NB4 (cell line): ENCODE measurements at regions not wholly inside any gene's neighbourhood (a gene's known extent, or its start where the extent isn't known, plus 50 kb on each side); places are given as distances from the start of the nearest gene placed in this dataset.
"Not testable (repeated sequence)": the region's sequence is repeated elsewhere in the genome, so short reads cannot be mapped to it uniquely, and the experiment has no call there.

Source experiments
- DNase-seq: peaks from one replicate; pipeline ENCODE4 v3.0.0; 2010; ENCODE audit warnings: low read depth
- H3K4me3 ChIP-seq: one replicate; pipeline ENCODE4 v1.5.1; 2011; ENCODE audit warnings: mild to moderate bottlenecking, low read depth, low read length, moderate library complexity
- MYC ChIP-seq: IDR thresholded peaks from 2 replicates; pipeline ENCODE4 v1.6.1; 2011; ENCODE audit warnings: low read depth, low read length
- POLR2A ChIP-seq: IDR thresholded peaks from 2 replicates; pipeline ENCODE4 v1.6.1; 2011; ENCODE audit warnings: mild to moderate bottlenecking; ENCODE audit not compliant: insufficient read length; ENCODE audit errors: extremely low read depth
- TF ChIP-seq, protein P1 (sequence below): IDR thresholded peaks from one replicate; pipeline ENCODE4 v1.5.1; 2012; ENCODE audit warnings: low read depth, low read length
- TF ChIP-seq, protein P2 (sequence below): IDR thresholded peaks from 2 replicates; pipeline ENCODE4 v1.6.1; 2011; ENCODE audit warnings: low read depth, low read length

DNA sequence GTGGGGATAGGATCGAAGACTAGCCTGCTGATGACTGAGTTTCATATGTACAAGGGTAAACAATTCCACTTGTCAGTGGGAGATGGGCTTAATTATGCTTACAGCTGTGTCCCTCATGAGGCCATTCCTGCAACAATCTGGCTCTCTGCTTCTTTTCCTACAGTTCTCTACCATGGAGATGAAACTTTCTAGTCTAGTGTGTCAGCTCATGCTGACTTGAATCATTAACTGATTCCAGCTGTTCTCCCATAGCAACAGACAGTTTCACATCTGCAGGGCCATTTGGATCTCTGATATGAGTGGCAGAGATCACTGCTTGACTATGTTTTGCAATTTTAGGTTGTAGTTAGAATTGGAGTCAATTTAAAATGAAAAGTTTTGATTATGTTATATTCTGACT lies 1251.7 kb upstream of the RAG2 start:
- no peak for DNase-seq
- no peak overlapping the region for H3K4me3 ChIP-seq
- TF ChIP-seq POLR2A (no peak), MYC (no peak)
- TF ChIP-seq, protein P1, sequence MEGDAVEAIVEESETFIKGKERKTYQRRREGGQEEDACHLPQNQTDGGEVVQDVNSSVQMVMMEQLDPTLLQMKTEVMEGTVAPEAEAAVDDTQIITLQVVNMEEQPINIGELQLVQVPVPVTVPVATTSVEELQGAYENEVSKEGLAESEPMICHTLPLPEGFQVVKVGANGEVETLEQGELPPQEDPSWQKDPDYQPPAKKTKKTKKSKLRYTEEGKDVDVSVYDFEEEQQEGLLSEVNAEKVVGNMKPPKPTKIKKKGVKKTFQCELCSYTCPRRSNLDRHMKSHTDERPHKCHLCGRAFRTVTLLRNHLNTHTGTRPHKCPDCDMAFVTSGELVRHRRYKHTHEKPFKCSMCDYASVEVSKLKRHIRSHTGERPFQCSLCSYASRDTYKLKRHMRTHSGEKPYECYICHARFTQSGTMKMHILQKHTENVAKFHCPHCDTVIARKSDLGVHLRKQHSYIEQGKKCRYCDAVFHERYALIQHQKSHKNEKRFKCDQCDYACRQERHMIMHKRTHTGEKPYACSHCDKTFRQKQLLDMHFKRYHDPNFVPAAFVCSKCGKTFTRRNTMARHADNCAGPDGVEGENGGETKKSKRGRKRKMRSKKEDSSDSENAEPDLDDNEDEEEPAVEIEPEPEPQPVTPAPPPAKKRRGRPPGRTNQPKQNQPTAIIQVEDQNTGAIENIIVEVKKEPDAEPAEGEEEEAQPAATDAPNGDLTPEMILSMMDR = no peak
- TF ChIP-seq, protein P2, sequence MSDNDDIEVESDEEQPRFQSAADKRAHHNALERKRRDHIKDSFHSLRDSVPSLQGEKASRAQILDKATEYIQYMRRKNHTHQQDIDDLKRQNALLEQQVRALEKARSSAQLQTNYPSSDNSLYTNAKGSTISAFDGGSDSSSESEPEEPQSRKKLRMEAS = no peak

DNA sequence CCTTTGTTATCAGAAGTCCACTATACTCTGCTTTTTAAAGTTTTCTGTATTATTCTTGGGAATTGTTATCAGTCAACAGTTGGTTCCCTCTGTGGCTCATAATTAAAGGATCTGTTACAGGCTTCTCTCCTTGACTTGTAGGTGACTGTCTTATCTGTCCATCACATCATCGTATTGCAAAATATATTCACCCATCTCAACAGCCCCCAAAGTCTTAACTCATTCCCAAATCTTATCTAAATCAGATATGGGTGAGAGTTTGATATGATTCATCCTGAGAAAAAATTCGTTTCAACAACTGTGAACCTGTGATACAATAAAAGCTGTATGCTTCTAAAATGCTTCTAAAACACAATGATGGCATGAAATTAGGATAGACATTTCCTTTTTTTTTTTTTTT lies 1245.6 kb upstream of the RAG2 start:
- H3K4me3 ChIP-seq = no peak overlapping the region
- TF ChIP-seq, protein P2 = no peak
- TF ChIP-seq, protein P1 = no peak
- TF ChIP-seq POLR2A (no peak), MYC (no peak)
- no peak for DNase-seq

DNA sequence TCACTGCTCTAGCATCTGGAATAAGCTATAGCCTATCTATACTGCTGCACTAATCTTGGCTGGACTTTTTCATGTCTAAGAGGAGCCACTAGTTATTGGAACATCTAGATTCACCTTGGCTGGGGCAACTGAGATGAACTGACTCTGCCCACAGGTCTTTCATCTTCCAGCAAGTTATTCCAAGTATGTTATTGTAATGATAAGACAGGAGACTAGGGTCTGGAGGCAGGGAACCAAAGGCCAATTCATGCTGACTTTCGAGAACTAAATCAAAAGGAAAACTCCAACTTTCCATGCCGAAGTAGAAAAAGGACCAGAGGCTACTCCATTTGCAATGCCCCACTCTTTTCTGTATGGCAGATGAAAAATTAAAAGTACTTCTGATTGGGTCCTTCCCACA lies 1243.0 kb upstream of the RAG2 start:
- TF ChIP-seq MYC (no peak), POLR2A (no peak)
- TF ChIP-seq, protein P1 = no peak
- TF ChIP-seq, protein P2 = no peak
- no peak for DNase-seq
- no peak overlapping the region for H3K4me3 ChIP-seq

DNA sequence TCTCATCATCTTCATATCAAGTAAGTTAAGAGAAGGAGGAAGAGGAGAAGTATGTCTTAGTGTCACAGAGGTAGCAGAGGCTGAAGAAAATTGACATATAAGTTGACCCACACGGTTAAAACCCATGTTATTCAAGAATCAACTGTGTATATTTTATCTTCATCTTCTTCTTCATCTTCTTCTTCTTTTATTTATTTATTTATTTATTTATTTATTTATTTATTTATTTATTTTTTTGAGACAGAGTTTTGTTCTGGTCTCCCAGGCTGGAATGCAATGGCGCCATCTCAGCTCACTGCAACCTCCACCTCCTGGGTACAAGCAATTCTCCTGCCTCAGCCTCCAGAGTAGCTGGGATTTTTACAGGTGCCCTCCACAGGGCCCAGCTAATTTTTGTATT lies 1242.3 kb upstream of the RAG2 start:
- not testable (repeated sequence) for DNase-seq, H3K4me3 ChIP-seq

DNA sequence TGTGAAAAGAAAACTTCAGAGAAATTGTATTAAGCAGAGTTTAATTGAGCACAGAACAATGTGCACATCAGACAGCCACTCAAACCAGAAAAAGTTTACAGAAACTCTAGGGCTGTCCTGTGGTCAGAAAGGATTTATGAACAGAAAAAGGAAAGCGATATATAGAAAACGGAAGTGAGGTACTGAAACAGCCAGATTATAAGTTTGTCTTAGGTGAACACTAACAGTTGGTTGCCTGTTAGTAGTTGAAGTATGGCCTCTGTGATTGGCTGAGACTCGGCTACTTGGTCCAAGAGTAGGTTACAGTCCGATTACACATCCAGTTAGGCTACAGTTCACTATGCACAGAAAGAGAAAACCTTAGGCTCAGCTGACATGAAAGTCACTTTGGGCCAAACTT lies 1232.5 kb upstream of the RAG2 start:
- no peak for DNase-seq
- TF ChIP-seq POLR2A (no peak), MYC (no peak)
- TF ChIP-seq, protein P2 = no peak
- TF ChIP-seq, protein P1 = no peak
- no peak overlapping the region for H3K4me3 ChIP-seq

DNA sequence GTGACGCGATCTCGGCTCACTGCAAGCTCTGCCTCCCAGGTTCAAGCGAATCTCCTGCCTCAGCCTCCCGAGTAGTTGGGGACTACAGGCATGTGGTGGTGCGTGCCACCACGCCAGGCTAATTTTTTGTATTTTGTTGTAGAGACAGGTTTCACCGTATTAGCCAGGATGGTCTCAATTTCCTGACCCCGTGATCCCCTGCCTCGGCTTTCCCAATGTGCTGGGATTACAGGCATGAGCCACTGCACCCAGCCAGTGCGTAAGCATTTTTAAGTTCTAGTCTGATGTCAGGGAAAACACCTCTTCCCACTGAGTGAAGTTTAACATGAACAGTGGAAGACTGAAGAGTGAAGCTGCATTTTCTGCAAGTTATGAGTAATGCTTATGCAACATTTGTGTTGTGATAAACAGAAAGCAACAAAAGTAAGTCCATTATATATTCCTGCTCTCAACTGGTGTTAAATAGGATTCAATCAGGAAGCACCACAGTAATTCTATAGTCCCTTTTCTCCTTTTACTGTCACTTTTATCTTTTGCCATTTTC lies 1219.8 kb upstream of the RAG2 start:
- no peak for TF ChIP-seq MYC
- TF ChIP-seq, protein P2 = no peak
- no peak for TF ChIP-seq POLR2A
- TF ChIP-seq, protein P1 = no peak
- no peak overlapping the region for H3K4me3 ChIP-seq
- DNase-seq = no peak
